ENCODE measurements at regions not wholly inside any gene's neighbourhood (a gene's known extent, or its start where the extent isn't known, plus 50 kb on each side); places are given as distances from the start of the nearest gene placed in this dataset.

GRCh38 chr14:61171727-61172126, 109.4 kb downstream of the TMEM30B start:
- Histone ChIP-seq H2BK5ac (ENCODE audit: low read depth, low read length) (no peak overlapping the region), H3K23me2 (ENCODE audit: low read depth, low read length) (no peaks in the 10 kb centered on the region), H4K5ac (ENCODE audit: insufficient read length, low read depth, low read length) (no peak overlapping the region), H2BK20ac (ENCODE audit: low read length) (no peak overlapping the region), H3K79me2 (ENCODE audit: control insufficient read depth in 1 of 2, insufficient read depth in 2 of 2, low read length in 2 of 2) (no peaks in the 10 kb centered on the region), H3K36me3 (ENCODE audit: control insufficient read depth in 2 of 4, insufficient read depth in 4 of 4, low read length in 3 of 4) (no peaks in the 10 kb centered on the region), H3K23ac (ENCODE audit: insufficient read length) (no peak overlapping the region), H3K56ac (replicated peaks; ENCODE audit: insufficient read length, low read depth, low read length) (no peak overlapping the region), H3K9ac (replicated peaks in 1 of 4; ENCODE audit: extremely low read depth in 1 of 4, low read depth in 3 of 4, low read length in 3 of 4) (no peak overlapping the region), H4K8ac (ENCODE audit: extremely low read depth, insufficient read depth, low read length) (no peak overlapping the region; the same call in 1 of the 2 replicates), H2BK120ac (replicated peaks; ENCODE audit: low read depth, low read length) (no peak overlapping the region), H3K4me1 (replicated peaks in 1 of 4; ENCODE audit: control insufficient read depth in 3 of 4, insufficient read depth in 4 of 4, low read length in 3 of 4) (peaks cover 3 to 8% (median 4%) of the 10 kb centered on the region in 4 experiments; a peak in 4 of 7 replicates), H3K4me2 (ENCODE audit: insufficient read depth in 1 of 2, low read depth in 2 of 2, low read length in 2 of 2) (no peak overlapping the region), H2BK12ac (ENCODE audit: low read depth, low read length) (no peak overlapping the region), H3K27me3 (replicated peaks in 1 of 4; ENCODE audit: control insufficient read depth in 3 of 4, extremely low read depth in 1 of 4, insufficient read depth in 3 of 4, low read length in 3 of 4) (no peaks in the 10 kb centered on the region), H2BK15ac (ENCODE audit: low read length) (no peak overlapping the region), H4K91ac (replicated peaks; ENCODE audit: insufficient read length, low read length) (no peak overlapping the region), H3K18ac (ENCODE audit: extremely low read depth, low read length) (no peak overlapping the region), H3K9me3 (ENCODE audit: insufficient read depth in 2 of 2, low read depth in 1 of 2, low read length in 1 of 2) (peaks cover 4 to 6% of the 10 kb centered on the region in 2 experiments; a peak in 2 of 4 replicates), H3K4me3 (ENCODE audit: extremely low read depth in 1 of 4, insufficient read depth in 2 of 4, low read depth in 3 of 4, low read length in 4 of 4) (no peak overlapping the region), H3K14ac (ENCODE audit: insufficient read length) (no peak overlapping the region), H3K27ac (ENCODE audit: low read depth, low read length) (no peak overlapping the region), H3K4ac (replicated peaks; ENCODE audit: insufficient read length, low read depth, low read length) (no peak overlapping the region), H3K79me1 (ENCODE audit: low read depth, low read length) (no peaks in the 10 kb centered on the region), H2AK5ac (ENCODE audit: low read depth, low read length) (no peak overlapping the region), H4K20me1 (replicated peaks in 1 of 2; ENCODE audit: control insufficient read depth in 1 of 2, insufficient read depth in 2 of 2, low read length in 2 of 2) (no peaks in the 10 kb centered on the region), H2AFZ (ENCODE audit: low read length) (no peak overlapping the region)
- 100% methylated on average over 2 of the region's 2 CpGs; no CpG with 5 or more reads in 1 of the 2 experiments for whole genome bisulfite sequencing, 2 experiments (ENCODE audit: extremely low coverage in 1 of 2, insufficient coverage in 1 of 2, insufficient read length in 1 of 2, insufficient replicate concordance in 2 of 2, low coverage in 1 of 2, low lambda C conversion rate in 2 of 2, missing lambda C conversion rate in 1 of 2)
- CTCF ChIA-PET (ENCODE audit: partially characterized antibody) = interaction anchor here (1.1 kb wide), 1 partner anchor 33 kb away, joined by 4 read pairs; no protein-coding TSS in a partner anchor
- no peak for FAIRE-seq
- POLR2A ChIA-PET (ENCODE audit: partially characterized antibody) = no interaction called here
- DNase-seq (ENCODE audit: low read depth in 1 of 2, low spot score in 2 of 2) = no peak
- no peak for TF ChIP-seq BACH1 (IDR thresholded peaks at IDR 0.05; ENCODE audit: low read length)
- no peak for TF ChIP-seq GTF2F1 (IDR thresholded peaks at IDR 0.05; ENCODE audit: borderline replicate concordance, low read depth, low read length)
- TF ChIP-seq ASH2L (IDR thresholded peaks at IDR 0.05; ENCODE audit: low read length) = no peak
- TF ChIP-seq KDM5A (IDR thresholded peaks at IDR 0.05; ENCODE audit: low read length) = no peak
- no peak for TF ChIP-seq JUND (IDR thresholded peaks at IDR 0.05; ENCODE audit: low read length)
- TF ChIP-seq JUN (IDR thresholded peaks at IDR 0.05; ENCODE audit: low read depth, low read length) = no peak
- TF ChIP-seq CBX8 (IDR thresholded peaks at IDR 0.05; ENCODE audit: borderline replicate concordance, low read depth, low read length) = no peak
- no peak for TF ChIP-seq SIRT6 (IDR thresholded peaks at IDR 0.05; ENCODE audit: low read length)
- no peak for TF ChIP-seq SP4 (IDR thresholded peaks at IDR 0.05; ENCODE audit: low read length)
- TF ChIP-seq TEAD4 (IDR thresholded peaks at IDR 0.05; ENCODE audit: low read depth, low read length) = no peak
